MCF 10A (cell line): ENCODE measurements at regions not wholly inside any gene's neighbourhood (a gene's known extent, or its start where the extent isn't known, plus 50 kb on each side); places are given as distances from the start of the nearest gene placed in this dataset.
"Not testable (repeated sequence)": the region's sequence is repeated elsewhere in the genome, so short reads cannot be mapped to it uniquely, and the experiment has no call there.

Experiments used
- BruUV-seq: library from RNA; stranded (reverse); fragments of 400-500 nt; replicated peaks from 2 replicates; lab custom pipeline; 2021; lab: Mats Ljungman, UMichigan
- CTCF ChIA-PET: fragments of 300-600 bp; sonication (Branson Sonifier 250); formaldehyde crosslinking; extraction: SDS; loops from one replicate; lab custom pipeline; 2021; ENCODE audit warnings: antibody characterized with exemption, inconsistent platforms; lab: Yijun Ruan, JAX
- POLR2A ChIA-PET: fragments of 300-600, 350-650 bp; sonication (Branson Sonifier 250); formaldehyde crosslinking; extraction: SDS; loops from one replicate; lab custom pipeline; 2020; ENCODE audit warnings: antibody characterized with exemption, inconsistent platforms; lab: Yijun Ruan, JAX
- DNase-seq: peaks from one replicate; pipeline ENCODE4 v3.0.0-alpha.2; 2018; ENCODE audit not compliant: unreplicated experiment
- H3K27ac Mint-ChIP-seq: one replicate; pipeline ENCODE4 v1.8.0; 2022; ENCODE audit warnings: mild to moderate bottlenecking, low read depth, mixed read lengths; ENCODE audit not compliant: unreplicated experiment
- H3K27me3 Mint-ChIP-seq: one replicate; pipeline ENCODE4 v1.8.0; 2022; ENCODE audit warnings: mixed read lengths; ENCODE audit not compliant: insufficient read depth, unreplicated experiment
- H3K36me3 Mint-ChIP-seq: one replicate; pipeline ENCODE4 v1.8.0; 2022; ENCODE audit warnings: mild to moderate bottlenecking, moderate library complexity, mixed read lengths; ENCODE audit not compliant: insufficient read depth, unreplicated experiment
- H3K4me1 Mint-ChIP-seq: one replicate; pipeline ENCODE4 v1.8.0; 2022; ENCODE audit warnings: mixed read lengths; ENCODE audit not compliant: insufficient read depth, unreplicated experiment
- H3K4me3 Mint-ChIP-seq: one replicate; pipeline ENCODE4 v1.8.0; 2022; ENCODE audit warnings: mild to moderate bottlenecking, moderate library complexity, mixed read lengths; ENCODE audit not compliant: unreplicated experiment
- H3K9me3 Mint-ChIP-seq: one replicate; pipeline ENCODE4 v1.8.0; 2022; ENCODE audit warnings: mixed read lengths; ENCODE audit not compliant: unreplicated experiment
- intact Hi-C: fragments of 100-400 bp; cut with micrococcal nuclease; formaldehyde crosslinking; loops from 2 replicates; pipeline ENCODE4 v1.14.1; 2022

- H3K36me3 Mint-ChIP-seq, CTCF ChIA-PET, DNase-seq, POLR2A ChIA-PET, H3K9me3 Mint-ChIP-seq, intact Hi-C loops, H3K4me1 Mint-ChIP-seq, H3K27ac Mint-ChIP-seq, H3K4me3 Mint-ChIP-seq, BruUV-seq: not testable (repeated sequence)
- H3K27me3 Mint-ChIP-seq, result peaks cover 22% of the 10 kb centered on the region
These were observed 3027.3 kb upstream of the TEKT4 start for GRCh38 chr2:91843723-91844450.

GRCh38 chr2:91844451-91844825 lies 3026.8 kb upstream of the TEKT4 start:
- H3K27me3 Mint-ChIP-seq, result peaks cover 28% of the 10 kb centered on the region
- POLR2A ChIA-PET, H3K4me1 Mint-ChIP-seq, DNase-seq, intact Hi-C loops, H3K9me3 Mint-ChIP-seq, H3K4me3 Mint-ChIP-seq, H3K36me3 Mint-ChIP-seq, CTCF ChIA-PET, H3K27ac Mint-ChIP-seq, BruUV-seq: not testable (repeated sequence)

GRCh38 chr2:91846388-91846787 lies 3024.8 kb upstream of the TEKT4 start:
- H3K36me3 Mint-ChIP-seq, CTCF ChIA-PET, intact Hi-C loops, H3K9me3 Mint-ChIP-seq, DNase-seq, H3K27ac Mint-ChIP-seq, POLR2A ChIA-PET, BruUV-seq, H3K4me3 Mint-ChIP-seq, H3K4me1 Mint-ChIP-seq: not testable (repeated sequence)
- H3K27me3 Mint-ChIP-seq, result peaks cover 24% of the 10 kb centered on the region

DNA sequence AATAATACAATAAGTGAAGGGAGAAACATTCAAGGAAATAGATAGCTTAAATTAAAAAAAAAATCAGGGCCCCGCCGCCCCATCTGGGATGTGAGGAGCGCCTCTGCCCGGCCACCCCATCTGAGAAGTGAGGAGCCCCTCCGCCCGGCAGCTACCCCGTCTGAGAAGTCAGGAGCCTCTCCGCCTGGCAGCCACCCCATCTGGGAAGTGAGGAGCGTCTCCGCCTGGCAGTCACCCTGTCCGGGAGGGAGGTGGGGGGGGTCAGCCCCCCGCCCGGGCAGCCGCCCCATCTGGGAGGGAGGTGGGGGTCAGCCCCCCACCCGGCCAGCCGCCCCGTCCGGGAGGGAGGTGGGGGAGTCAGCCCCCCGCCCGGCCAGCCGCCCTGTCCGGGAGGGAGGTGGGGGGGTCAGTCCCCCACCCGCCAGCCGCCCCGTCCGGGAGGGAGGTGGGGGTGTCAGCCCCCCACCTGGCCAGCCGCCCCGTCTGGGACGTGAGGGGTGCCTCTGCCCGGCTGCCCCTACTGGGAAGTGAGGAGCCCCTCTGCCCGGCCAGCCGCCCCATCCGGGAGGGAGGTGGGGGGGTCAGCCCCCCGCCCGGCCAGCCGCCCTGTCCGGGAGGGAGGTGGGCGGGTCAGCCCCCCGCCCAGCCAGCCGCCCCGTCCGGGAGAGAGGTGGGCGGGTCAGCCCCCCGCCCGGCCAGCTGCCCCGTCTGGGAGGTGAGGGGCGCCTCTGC lies 3019.4 kb upstream of the TEKT4 start:
- H3K27ac Mint-ChIP-seq, H3K4me1 Mint-ChIP-seq, H3K4me3 Mint-ChIP-seq, CTCF ChIA-PET, DNase-seq, POLR2A ChIA-PET, intact Hi-C loops, H3K9me3 Mint-ChIP-seq, BruUV-seq, H3K36me3 Mint-ChIP-seq: not testable (repeated sequence)
- H3K27me3 Mint-ChIP-seq, result peaks cover 59% of the 10 kb centered on the region

DNA sequence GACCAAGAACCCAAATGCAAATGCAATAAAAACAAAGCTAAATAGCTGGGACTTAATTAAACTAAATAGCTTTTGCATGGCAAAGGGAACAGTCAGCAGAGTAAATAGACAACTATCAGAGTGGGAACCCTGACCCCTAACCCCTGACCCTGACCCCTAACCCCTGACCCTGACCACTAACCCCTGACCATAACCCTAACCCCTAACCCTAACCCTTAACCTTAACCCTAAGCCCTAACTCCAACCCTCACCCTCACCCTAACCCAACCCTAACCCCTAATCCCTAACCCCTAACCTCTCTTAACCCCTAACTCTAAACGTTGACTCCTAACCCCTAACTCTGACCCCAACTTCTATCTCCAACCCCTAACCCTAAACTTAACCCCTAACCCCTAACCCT lies 3014.3 kb upstream of the TEKT4 start:
- BruUV-seq, POLR2A ChIA-PET, H3K36me3 Mint-ChIP-seq, H3K4me3 Mint-ChIP-seq, H3K4me1 Mint-ChIP-seq, CTCF ChIA-PET, DNase-seq, H3K9me3 Mint-ChIP-seq, H3K27ac Mint-ChIP-seq, intact Hi-C loops: not testable (repeated sequence)
- H3K27me3 Mint-ChIP-seq, result peaks cover 38% of the 10 kb centered on the region

- BruUV-seq, H3K36me3 Mint-ChIP-seq, POLR2A ChIA-PET, H3K27ac Mint-ChIP-seq, DNase-seq, H3K4me1 Mint-ChIP-seq, H3K9me3 Mint-ChIP-seq, H3K4me3 Mint-ChIP-seq, CTCF ChIA-PET, intact Hi-C loops: not testable (repeated sequence)
- peaks cover 38% of the 10 kb centered on the region for H3K27me3 Mint-ChIP-seq
These were observed 3013.5 kb upstream of the TEKT4 start for GRCh38 chr2:91857711-91858110.

DNA sequence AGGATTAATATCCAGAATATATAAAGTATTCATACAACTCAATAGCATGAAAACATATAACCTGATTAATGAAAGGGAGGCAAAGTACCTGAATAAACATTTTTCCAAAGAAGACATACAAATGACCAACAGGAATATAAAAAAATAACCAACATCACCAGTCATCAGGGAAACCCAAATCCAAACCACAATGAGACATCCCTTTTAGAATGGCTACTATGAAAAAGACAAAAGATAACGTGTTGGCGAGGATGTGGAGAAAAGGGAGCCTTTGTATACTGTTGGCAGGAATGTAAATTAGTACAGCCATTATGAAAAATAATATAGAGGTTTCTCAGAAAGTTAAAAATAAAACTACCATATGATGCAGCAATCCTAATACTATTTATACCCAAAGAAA lies 2999.5 kb upstream of the TEKT4 start:
- H3K27ac Mint-ChIP-seq, H3K9me3 Mint-ChIP-seq, DNase-seq, POLR2A ChIA-PET, H3K4me3 Mint-ChIP-seq, H3K4me1 Mint-ChIP-seq, intact Hi-C loops, H3K36me3 Mint-ChIP-seq, BruUV-seq, CTCF ChIA-PET: not testable (repeated sequence)
- H3K27me3 Mint-ChIP-seq, result peaks cover 11% of the 10 kb centered on the region

GRCh38 chr2:91873416-91873815 lies 2997.8 kb upstream of the TEKT4 start:
- DNase-seq, intact Hi-C loops, BruUV-seq, H3K4me1 Mint-ChIP-seq, H3K27ac Mint-ChIP-seq, H3K9me3 Mint-ChIP-seq, H3K36me3 Mint-ChIP-seq, H3K4me3 Mint-ChIP-seq, POLR2A ChIA-PET, CTCF ChIA-PET: not testable (repeated sequence)
- H3K27me3 Mint-ChIP-seq, result peaks cover 22% of the 10 kb centered on the region

- H3K4me3 Mint-ChIP-seq, result not testable (repeated sequence)
These were observed 2993.5 kb upstream of the TEKT4 start for GRCh38 chr2:91877658-91878210.

More at GRCh38 chr2:91877658-91878210, 2993.5 kb upstream of the TEKT4 start:
- intact Hi-C loops, H3K4me1 Mint-ChIP-seq, H3K27ac Mint-ChIP-seq, DNase-seq, BruUV-seq, H3K9me3 Mint-ChIP-seq, H3K36me3 Mint-ChIP-seq, POLR2A ChIA-PET, CTCF ChIA-PET: not testable (repeated sequence)
- H3K27me3 Mint-ChIP-seq, result peaks cover 19% of the 10 kb centered on the region
